ENCODE measurements at regions not wholly inside any gene's neighbourhood (a gene's known extent, or its start where the extent isn't known, plus 50 kb on each side); places are given as distances from the start of the nearest gene placed in this dataset.

DNA sequence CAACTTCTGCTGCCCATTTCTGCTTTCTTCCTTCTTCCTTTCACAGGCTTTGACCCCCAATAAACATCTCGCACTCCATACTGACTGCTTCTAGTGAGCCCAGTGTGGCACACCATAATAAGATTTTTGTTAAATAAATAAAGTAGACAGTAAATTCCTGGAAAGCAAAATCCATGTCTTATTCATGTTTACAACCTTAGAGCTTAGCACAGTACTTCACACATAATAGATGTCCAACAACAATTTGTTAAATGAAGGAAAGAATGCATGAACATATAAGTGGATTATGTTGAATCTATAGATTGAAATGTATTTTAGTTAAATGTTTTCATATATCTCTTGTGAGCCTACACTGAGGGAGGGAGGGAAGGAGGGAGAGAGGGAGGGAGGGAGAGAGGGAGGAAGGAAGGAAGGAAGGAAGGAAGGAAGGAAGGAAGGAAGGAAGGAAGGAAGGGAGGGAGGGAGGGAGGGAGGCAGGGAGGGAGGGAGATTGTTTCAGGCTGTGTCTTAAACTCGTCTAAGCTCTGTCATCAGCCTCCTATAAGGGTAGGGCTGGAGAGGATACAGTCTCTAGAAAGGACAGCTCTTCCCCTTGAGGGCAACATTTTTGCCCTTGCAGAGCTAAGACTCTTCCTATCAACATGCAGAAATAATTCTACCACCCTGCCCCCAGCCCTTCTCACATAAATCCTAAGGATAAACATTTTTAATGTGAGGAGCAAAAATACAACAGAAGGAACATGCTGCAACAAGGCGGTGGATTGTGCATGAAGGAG is 168.1 kb downstream of the BARX2 start:
- TF ChIP-seq, protein P1, sequence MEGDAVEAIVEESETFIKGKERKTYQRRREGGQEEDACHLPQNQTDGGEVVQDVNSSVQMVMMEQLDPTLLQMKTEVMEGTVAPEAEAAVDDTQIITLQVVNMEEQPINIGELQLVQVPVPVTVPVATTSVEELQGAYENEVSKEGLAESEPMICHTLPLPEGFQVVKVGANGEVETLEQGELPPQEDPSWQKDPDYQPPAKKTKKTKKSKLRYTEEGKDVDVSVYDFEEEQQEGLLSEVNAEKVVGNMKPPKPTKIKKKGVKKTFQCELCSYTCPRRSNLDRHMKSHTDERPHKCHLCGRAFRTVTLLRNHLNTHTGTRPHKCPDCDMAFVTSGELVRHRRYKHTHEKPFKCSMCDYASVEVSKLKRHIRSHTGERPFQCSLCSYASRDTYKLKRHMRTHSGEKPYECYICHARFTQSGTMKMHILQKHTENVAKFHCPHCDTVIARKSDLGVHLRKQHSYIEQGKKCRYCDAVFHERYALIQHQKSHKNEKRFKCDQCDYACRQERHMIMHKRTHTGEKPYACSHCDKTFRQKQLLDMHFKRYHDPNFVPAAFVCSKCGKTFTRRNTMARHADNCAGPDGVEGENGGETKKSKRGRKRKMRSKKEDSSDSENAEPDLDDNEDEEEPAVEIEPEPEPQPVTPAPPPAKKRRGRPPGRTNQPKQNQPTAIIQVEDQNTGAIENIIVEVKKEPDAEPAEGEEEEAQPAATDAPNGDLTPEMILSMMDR (conservative IDR thresholded peaks at IDR 0.05), result no peak
- TF ChIP-seq EZH2 (IDR thresholded peaks at IDR 0.05; ENCODE audit: low read depth), result no peak
